ACC112 (cell line): ENCODE measurements at regions not wholly inside any gene's neighbourhood (a gene's known extent, or its start where the extent isn't known, plus 50 kb on each side); places are given as distances from the start of the nearest gene placed in this dataset.

Experiments used
- H2AFZ ChIP-seq: fragments of 200-600 bp; sonication (generic); one replicate; pipeline ENCODE4 v1.6.0; 2017; ENCODE audit warnings: antibody characterized with exemption, low read length; ENCODE audit not compliant: unreplicated experiment
- H3K27ac ChIP-seq: fragments of 200-600 bp; sonication (generic); 2 replicates; pipeline ENCODE4 v1.5.1; 2014; ENCODE audit warnings: low read depth, mild to moderate bottlenecking, antibody characterized with exemption, low read length, moderate library complexity
- H3K27me3 ChIP-seq: fragments of 200-600 bp; sonication (generic); 2 replicates; pipeline ENCODE4 v1.6.1; 2014; ENCODE audit warnings: mild to moderate bottlenecking, antibody characterized with exemption, low read length, moderate library complexity, mixed read lengths; ENCODE audit not compliant: insufficient read depth
- H3K36me3 ChIP-seq: fragments of 200-600 bp; sonication (generic); 2 replicates; pipeline ENCODE4 v1.6.1; 2016; ENCODE audit warnings: mild to moderate bottlenecking, antibody characterized with exemption, low read length, moderate library complexity, mixed read lengths; ENCODE audit not compliant: insufficient read depth
- H3K4me1 ChIP-seq: fragments of 200-600 bp; sonication (generic); one replicate; pipeline ENCODE4 v1.6.1; 2016; ENCODE audit warnings: low read length, mixed read lengths; ENCODE audit not compliant: insufficient read depth, unreplicated experiment, control insufficient read depth
- H3K4me3 ChIP-seq: fragments of 200-600 bp; sonication (generic); 2 replicates; pipeline ENCODE4 v1.5.1; 2014; ENCODE audit warnings: mild to moderate bottlenecking, low read depth, low read length
- H3K79me2 ChIP-seq: fragments of 200-600 bp; sonication (generic); one replicate; pipeline ENCODE4 v1.6.0; 2016; ENCODE audit warnings: low read length; ENCODE audit not compliant: control insufficient read depth, unreplicated experiment, insufficient read depth

- Histone ChIP-seq H2AFZ (no peak overlapping the region), H3K79me2 (no peaks in the 10 kb centered on the region), H3K27me3 (no peaks in the 10 kb centered on the region; the same call in 1 of the 2 replicates), H3K27ac (no peak overlapping the region), H3K4me1 (no peaks in the 10 kb centered on the region), H3K36me3 (no peaks in the 10 kb centered on the region), H3K4me3 (no peak overlapping the region)
These were observed 51.3 kb upstream of the GRIA1 start for GRCh38 chr5:153439130-153439529.
